SK-N-SH (cell line): ENCODE measurements at regions not wholly inside any gene's neighbourhood (a gene's known extent, or its start where the extent isn't known, plus 50 kb on each side); places are given as distances from the start of the nearest gene placed in this dataset.

Experiments used
- CTCF ChIA-PET: fragments of 300-600, 350-600 bp; formaldehyde crosslinking; extraction: SDS; loops from one replicate; lab custom pipeline; 2021; lab: Yijun Ruan, JAX
- POLR2A ChIA-PET: fragments of 350-600 bp; sonication (Branson Sonifier 250); formaldehyde crosslinking; extraction: SDS; loops from one replicate; lab custom pipeline; 2020; ENCODE audit warnings: antibody characterized with exemption, inconsistent platforms; lab: Yijun Ruan, JAX
- DNase-seq: peaks from one replicate; pipeline ENCODE4 v3.0.0; 2012
- H2AFZ ChIP-seq: fragments of 200-600 bp; sonication (generic); 2 replicates; pipeline ENCODE4 v1.8.1; 2016; ENCODE audit warnings: antibody characterized with exemption, mild to moderate bottlenecking, low read depth
- H3F3A ChIP-seq: fragments of 200-600 bp; sonication (generic); replicated peaks from 2 replicates; pipeline ENCODE3; 2016; ENCODE audit warnings: antibody characterized with exemption, mild to moderate bottlenecking; ENCODE audit not compliant: insufficient read depth
- H3K27ac ChIP-seq, 2 experiments: fragments of 200-500 bp in 1 of 2; fragments of 200-600 bp in 1 of 2; sonication (Bioruptor generic) in 1 of 2; sonication (generic), shearing (Covaris generic) in 1 of 2; 2 replicates each; pipeline versions ENCODE4 v1.5.1 to v1.6.1; 2014 to 2016; ENCODE audit warnings: low read depth in 2 of 2, inconsistent platforms in 1 of 2, low read length in 1 of 2, mild to moderate bottlenecking in 1 of 2, mixed read lengths in 1 of 2
- H3K27me3 ChIP-seq: fragments of 200-600 bp; sonication (generic), shearing (Covaris generic); 2 replicates; pipeline ENCODE4 v1.6.1; 2016; ENCODE audit warnings: mixed run types; ENCODE audit not compliant: insufficient read depth
- H3K36me3 ChIP-seq, 2 experiments: fragments of 200-500 bp in 1 of 2; fragments of 200-600 bp in 1 of 2; sonication (Bioruptor generic) in 1 of 2; sonication (generic) in 1 of 2; replicated peaks in 1 of 2; 2 replicates each; pipeline versions ENCODE3 to v1.5.1; 2014 to 2016; ENCODE audit warnings: low read length in 1 of 2, mild to moderate bottlenecking in 1 of 2; ENCODE audit not compliant: insufficient read depth in 2 of 2, control insufficient read depth in 1 of 2
- H3K4me1 ChIP-seq, 2 experiments: fragments of 200-500 bp in 1 of 2; fragments of 200-600 bp in 1 of 2; sonication (Bioruptor generic) in 1 of 2; sonication (generic), shearing (Covaris generic) in 1 of 2; 2 replicates each; pipeline versions ENCODE4 v1.5.1 to v1.6.1; 2014 to 2016; ENCODE audit warnings: low read depth in 1 of 2, low read length in 1 of 2, mixed run types in 1 of 2; ENCODE audit not compliant: insufficient read depth in 2 of 2, control insufficient read depth in 1 of 2
- H3K4me2 ChIP-seq: fragments of 200-600 bp; sonication (generic), shearing (Covaris generic); 2 replicates; pipeline ENCODE4 v1.6.1; 2017; ENCODE audit warnings: mixed run types
- H3K4me3 ChIP-seq, 2 experiments: fragments of 200-500 bp in 1 of 2; fragments of 200-600 bp in 1 of 2; sonication (Bioruptor generic) in 1 of 2; sonication (generic), shearing (Covaris generic) in 1 of 2; 2 replicates each; pipeline versions ENCODE4 v1.5.1 to v1.8.1; 2014 to 2016; ENCODE audit warnings: low read depth in 2 of 2, inconsistent platforms in 1 of 2, low read length in 1 of 2, mild to moderate bottlenecking in 1 of 2, mixed read lengths in 1 of 2, moderate library complexity in 1 of 2
- H3K79me2 ChIP-seq: fragments of 200-600 bp; sonication (generic); 2 replicates; pipeline ENCODE4 v1.8.1; 2017; ENCODE audit warnings: mild to moderate bottlenecking; ENCODE audit not compliant: insufficient read depth
- H3K9ac ChIP-seq: fragments of 200-600 bp; sonication (generic); 2 replicates; pipeline ENCODE4 v1.6.1; 2017; ENCODE audit warnings: mixed run types
- H3K9me2 ChIP-seq: fragments of 200-600 bp; sonication (generic); 2 replicates; pipeline ENCODE4 v1.6.1; 2017; ENCODE audit warnings: mixed run types
- H3K9me3 ChIP-seq: fragments of 200-600 bp; sonication (generic); 2 replicates; pipeline ENCODE4 v1.6.1; 2017; ENCODE audit warnings: mixed run types, mild to moderate bottlenecking, moderate library complexity
- H4K20me1 ChIP-seq: fragments of 200-600 bp; sonication (generic); 2 replicates; pipeline ENCODE4 v1.6.1; 2017; ENCODE audit warnings: mild to moderate bottlenecking, mixed run types; ENCODE audit not compliant: insufficient read depth
- CHD2 ChIP-seq: fragments of 150-350 bp; IDR thresholded peaks from 2 replicates; pipeline ENCODE4 v1.6.1; 2018; ENCODE audit warnings: low read length; ENCODE audit not compliant: partially characterized antibody
- CTCF ChIP-seq: fragments of 200-600 bp; sonication (generic); IDR thresholded peaks from 2 replicates; pipeline ENCODE4 v1.6.1; 2017; ENCODE audit warnings: antibody characterized with exemption, mild to moderate bottlenecking, moderate library complexity
- FOXM1 ChIP-seq: IDR thresholded peaks from 2 replicates; pipeline ENCODE4 v1.4.0; 2012; ENCODE audit warnings: low read depth, mild to moderate bottlenecking
- RAD21 ChIP-seq: IDR thresholded peaks from 2 replicates; pipeline ENCODE4 v1.6.1; 2012; ENCODE audit warnings: mild to moderate bottlenecking, low read length
- SIN3A ChIP-seq: IDR thresholded peaks from 2 replicates; pipeline ENCODE4 v1.6.1; 2012; ENCODE audit warnings: low read depth, mild to moderate bottlenecking, low read length, moderate library complexity, borderline replicate concordance
- TEAD4 ChIP-seq: IDR thresholded peaks from 2 replicates; pipeline ENCODE4 v1.4.0; 2012; ENCODE audit warnings: mild to moderate bottlenecking, borderline replicate concordance; ENCODE audit not compliant: insufficient read depth
- ZBTB33 ChIP-seq: IDR thresholded peaks from 2 replicates; pipeline ENCODE4 v1.4.0; 2012; ENCODE audit warnings: low read depth, borderline replicate concordance
- WGBS: methylation state at CpG from one replicate; pipeline ENCODE4 v1.1.6; 2017; ENCODE audit warnings: low lambda C conversion rate; 5-methylcytosine and 5-hydroxymethylcytosine counted together
- TF ChIP-seq, protein P1 (sequence below): IDR thresholded peaks from 2 replicates; pipeline ENCODE4; 2012

DNA sequence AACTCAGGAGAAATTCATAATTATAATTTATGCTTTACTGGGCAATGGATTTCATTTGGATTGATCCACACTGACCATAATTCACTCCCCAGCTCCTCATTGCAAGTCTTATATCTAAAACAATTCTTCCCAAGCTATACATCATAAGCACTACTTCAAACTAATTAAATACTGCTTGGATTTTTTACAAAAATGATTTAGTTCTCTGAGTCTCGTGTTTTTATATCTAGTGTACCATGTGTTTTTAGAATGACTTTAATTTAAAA, 443.8 kb downstream of the GPAM start:
- TF ChIP-seq SIN3A (no peak), CTCF (no peak), RAD21 (no peak)
- TF ChIP-seq, protein P1, sequence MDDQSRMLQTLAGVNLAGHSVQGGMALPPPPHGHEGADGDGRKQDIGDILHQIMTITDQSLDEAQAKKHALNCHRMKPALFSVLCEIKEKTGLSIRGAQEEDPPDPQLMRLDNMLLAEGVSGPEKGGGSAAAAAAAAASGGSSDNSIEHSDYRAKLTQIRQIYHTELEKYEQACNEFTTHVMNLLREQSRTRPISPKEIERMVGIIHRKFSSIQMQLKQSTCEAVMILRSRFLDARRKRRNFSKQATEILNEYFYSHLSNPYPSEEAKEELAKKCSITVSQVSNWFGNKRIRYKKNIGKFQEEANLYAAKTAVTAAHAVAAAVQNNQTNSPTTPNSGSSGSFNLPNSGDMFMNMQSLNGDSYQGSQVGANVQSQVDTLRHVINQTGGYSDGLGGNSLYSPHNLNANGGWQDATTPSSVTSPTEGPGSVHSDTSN: no peak
- TF ChIP-seq, all 33 proteins: peak for 0
- H3K4me2 ChIP-seq: no peak overlapping the region
- WGBS: 6% methylated on average over 1 of the region's 1 CpG
- ChIA-PET CTCF (interaction anchor here (1.4 to 1.5 kb wide), 3 partner anchors 16 to 397 kb away, joined by 3 to 7 read pairs (median 5); no protein-coding TSS in a partner anchor), POLR2A (no interaction called here)
- no peak overlapping the region for H3K9ac ChIP-seq
- H3K4me1 ChIP-seq: no peaks in the 10 kb centered on the region
- no peaks in the 10 kb centered on the region for H3K36me3 ChIP-seq
- no peaks in the 10 kb centered on the region for H3F3A ChIP-seq
- H3K27ac ChIP-seq: no peak overlapping the region
- no peak overlapping the region for H3K4me3 ChIP-seq
- no peaks in the 10 kb centered on the region for H3K79me2 ChIP-seq
- H3K27me3 ChIP-seq: no peaks in the 10 kb centered on the region
- DNase-seq: no peak
- H4K20me1 ChIP-seq: no peaks in the 10 kb centered on the region
- no peaks in the 10 kb centered on the region for H3K9me3 ChIP-seq
- peaks cover 3% of the 10 kb centered on the region; the same call in 1 of the 2 replicates for H3K9me2 ChIP-seq
- no peak overlapping the region for H2AFZ ChIP-seq

GRCh38 chr10:111745982-111746381, 437.6 kb downstream of the GPAM start:
- Histone ChIP-seq H3K9me2 (peaks cover 3% of the 10 kb centered on the region; the same call in 1 of the 2 replicates), H3K27me3 (no peaks in the 10 kb centered on the region), H2AFZ (no peak overlapping the region), H3K4me2 (no peak overlapping the region), H4K20me1 (no peaks in the 10 kb centered on the region), H3K36me3 (no peaks in the 10 kb centered on the region), H3K4me1 (no peaks in the 10 kb centered on the region), H3K4me3 (no peak overlapping the region), H3K79me2 (no peaks in the 10 kb centered on the region), H3F3A (no peaks in the 10 kb centered on the region), H3K9me3 (no peaks in the 10 kb centered on the region), H3K27ac (no peak overlapping the region), H3K9ac (no peak overlapping the region)
- CTCF ChIA-PET: interaction anchor here (1.1 to 2.4 kb wide), 2 partner anchors 9 to 10 kb away, joined by 4 to 7 read pairs; no protein-coding TSS in a partner anchor
- 29% methylated on average over 2 of the region's 2 CpGs for WGBS
- no peak for DNase-seq
- TF ChIP-seq TEAD4 (no peak), FOXM1 (no peak), CHD2 (no peak), ZBTB33 (no peak)
- POLR2A ChIA-PET: no interaction called here
